DND-41 (cell line): ENCODE measurements at regions not wholly inside any gene's neighbourhood (a gene's known extent, or its start where the extent isn't known, plus 50 kb on each side); places are given as distances from the start of the nearest gene placed in this dataset.

Experiments
- ATAC-seq: fragments of 200-7000 bp; cut with Tn5 transposase; 3 replicates; pipeline ENCODE4 v1.9.1; 2021; ENCODE audit warnings: low read depth; ENCODE audit not compliant: insufficient read depth
- DNase-seq: peaks from one replicate; pipeline ENCODE4 v3.0.0-alpha.2; 2020
- H2AFZ ChIP-seq: 2 replicates; pipeline ENCODE4 v1.6.0; 2012; ENCODE audit warnings: low read depth, low read length
- H3K27ac ChIP-seq: 2 replicates; pipeline ENCODE4 v1.5.1; 2012; ENCODE audit warnings: low read length, inconsistent platforms
- H3K27me3 ChIP-seq: fragments of 200-600 bp; sonication (generic); 2 replicates; pipeline ENCODE4 v1.6.0; 2012; ENCODE audit warnings: low read length, mild to moderate bottlenecking, inconsistent platforms; ENCODE audit not compliant: insufficient read depth, poor library complexity
- H3K36me3 ChIP-seq: 2 replicates; pipeline ENCODE4 v1.5.1; 2012; ENCODE audit warnings: low read length, inconsistent platforms; ENCODE audit not compliant: insufficient read depth
- H3K4me1 ChIP-seq: 2 replicates; pipeline ENCODE4 v1.5.1; 2012; ENCODE audit warnings: mild to moderate bottlenecking, low read length; ENCODE audit not compliant: insufficient read depth
- H3K4me2 ChIP-seq: 2 replicates; pipeline ENCODE4 v1.6.0; 2012; ENCODE audit warnings: mild to moderate bottlenecking, moderate library complexity, low read length, inconsistent platforms; ENCODE audit not compliant: insufficient read depth
- H3K4me3 ChIP-seq, 2 experiments: fragments of 200-600 bp in 1 of 2; shearing (Covaris generic) in 1 of 2; 2 replicates each; pipeline ENCODE4 v1.5.1; 2012 to 2016; ENCODE audit warnings: inconsistent platforms in 2 of 2, low read length in 2 of 2, mild to moderate bottlenecking in 2 of 2, low read depth in 1 of 2, moderate library complexity in 1 of 2
- H3K79me2 ChIP-seq: 2 replicates; pipeline ENCODE4 v1.6.0; 2012; ENCODE audit warnings: low read length, inconsistent platforms; ENCODE audit not compliant: insufficient read depth
- H3K9ac ChIP-seq: 2 replicates; pipeline ENCODE4 v1.6.0; 2012; ENCODE audit warnings: low read depth, mild to moderate bottlenecking, inconsistent platforms, low read length, moderate library complexity
- H3K9me3 ChIP-seq: 2 replicates; pipeline ENCODE4 v1.5.1; 2012; ENCODE audit warnings: low read length, moderate library complexity, mild to moderate bottlenecking, inconsistent platforms; ENCODE audit not compliant: insufficient read depth, severe bottlenecking
- H4K20me1 ChIP-seq: 2 replicates; pipeline ENCODE4 v1.6.0; 2012; ENCODE audit warnings: low read length; ENCODE audit not compliant: insufficient read depth
- EZH2 ChIP-seq: IDR thresholded peaks from 3 replicates; pipeline ENCODE4 v1.6.1; 2012; ENCODE audit warnings: borderline replicate concordance, low read depth, mild to moderate bottlenecking, moderate library complexity, low read length, inconsistent platforms; ENCODE audit not compliant: severe bottlenecking
- TF ChIP-seq, protein P1 (sequence below): IDR thresholded peaks from 2 replicates; pipeline ENCODE4 v1.5.1; 2012; ENCODE audit warnings: borderline replicate concordance, low read length, moderate library complexity, mild to moderate bottlenecking; ENCODE audit not compliant: poor library complexity, severe bottlenecking; ENCODE audit errors: extremely low read depth

DNA sequence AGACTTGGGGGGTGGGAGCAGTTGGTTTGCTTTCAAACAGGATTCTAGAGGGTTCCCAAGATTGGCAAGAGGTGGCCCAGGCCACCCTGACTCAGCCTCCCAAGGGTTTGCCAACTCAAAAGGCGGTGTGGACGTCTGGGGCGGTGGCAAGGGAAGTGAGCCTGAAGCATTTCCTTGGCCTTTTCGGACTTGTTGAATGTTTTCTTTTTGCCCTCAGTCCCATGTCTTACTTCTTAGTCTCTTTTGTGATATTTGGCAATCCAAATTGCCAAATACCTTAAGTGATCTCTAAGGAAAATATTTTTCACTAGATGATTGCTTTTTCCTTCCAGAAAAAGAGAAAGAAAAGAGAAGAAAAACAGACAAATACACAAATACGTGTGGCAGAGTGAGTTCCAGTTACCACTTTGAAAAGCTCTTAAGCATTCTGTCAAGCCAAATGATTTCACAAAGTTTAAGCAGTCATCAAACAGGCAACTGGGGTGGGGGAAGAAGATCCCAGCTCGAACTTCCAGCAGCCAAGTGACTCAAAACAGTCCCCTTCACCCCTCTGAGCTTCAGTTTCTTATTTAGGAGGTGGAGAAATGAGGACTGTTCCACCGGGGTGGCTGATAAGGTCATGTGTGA is 374.6 kb upstream of the USP24 start:
- H3K4me1 ChIP-seq = no peaks in the 10 kb centered on the region
- H3K9ac ChIP-seq = no peak overlapping the region
- H3K4me2 ChIP-seq = no peak overlapping the region
- ATAC-seq (no peak), DNase-seq (no peak)
- H3K4me3 ChIP-seq = no peak overlapping the region
- H3K27ac ChIP-seq = no peak overlapping the region
- H3K79me2 ChIP-seq = no peaks in the 10 kb centered on the region
- peaks cover 2% of the 10 kb centered on the region for H3K27me3 ChIP-seq
- no peaks in the 10 kb centered on the region for H3K9me3 ChIP-seq
- H3K36me3 ChIP-seq = no peaks in the 10 kb centered on the region
- no peak for TF ChIP-seq EZH2
- TF ChIP-seq, protein P1, sequence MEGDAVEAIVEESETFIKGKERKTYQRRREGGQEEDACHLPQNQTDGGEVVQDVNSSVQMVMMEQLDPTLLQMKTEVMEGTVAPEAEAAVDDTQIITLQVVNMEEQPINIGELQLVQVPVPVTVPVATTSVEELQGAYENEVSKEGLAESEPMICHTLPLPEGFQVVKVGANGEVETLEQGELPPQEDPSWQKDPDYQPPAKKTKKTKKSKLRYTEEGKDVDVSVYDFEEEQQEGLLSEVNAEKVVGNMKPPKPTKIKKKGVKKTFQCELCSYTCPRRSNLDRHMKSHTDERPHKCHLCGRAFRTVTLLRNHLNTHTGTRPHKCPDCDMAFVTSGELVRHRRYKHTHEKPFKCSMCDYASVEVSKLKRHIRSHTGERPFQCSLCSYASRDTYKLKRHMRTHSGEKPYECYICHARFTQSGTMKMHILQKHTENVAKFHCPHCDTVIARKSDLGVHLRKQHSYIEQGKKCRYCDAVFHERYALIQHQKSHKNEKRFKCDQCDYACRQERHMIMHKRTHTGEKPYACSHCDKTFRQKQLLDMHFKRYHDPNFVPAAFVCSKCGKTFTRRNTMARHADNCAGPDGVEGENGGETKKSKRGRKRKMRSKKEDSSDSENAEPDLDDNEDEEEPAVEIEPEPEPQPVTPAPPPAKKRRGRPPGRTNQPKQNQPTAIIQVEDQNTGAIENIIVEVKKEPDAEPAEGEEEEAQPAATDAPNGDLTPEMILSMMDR = no peak
- H4K20me1 ChIP-seq = no peaks in the 10 kb centered on the region
- no peak overlapping the region for H2AFZ ChIP-seq

DNA sequence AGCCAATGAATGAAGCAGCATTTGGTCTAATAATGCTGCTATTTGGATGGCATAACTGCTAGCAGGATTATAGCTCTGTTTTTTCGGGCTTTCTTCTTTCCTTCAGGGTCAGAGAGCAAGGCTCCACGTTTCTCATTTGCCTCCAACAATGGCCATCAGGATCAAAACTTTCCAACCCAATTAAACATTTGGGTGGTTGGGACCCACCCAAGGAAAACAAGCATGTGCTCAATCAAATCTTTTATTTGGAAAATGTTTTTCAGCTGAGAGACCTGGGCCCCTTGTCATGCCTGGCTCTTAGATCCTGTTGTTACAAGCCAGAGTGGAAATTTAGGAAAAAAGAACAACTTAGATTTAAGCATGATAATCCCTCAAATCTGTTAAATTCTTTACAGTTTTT is 373.1 kb upstream of the USP24 start:
- H3K36me3 ChIP-seq = no peaks in the 10 kb centered on the region
- H3K4me3 ChIP-seq = no peak overlapping the region
- no peak overlapping the region for H3K4me2 ChIP-seq
- no peak overlapping the region for H3K9ac ChIP-seq
- DNase-seq (no peak), ATAC-seq (no peak)
- no peaks in the 10 kb centered on the region for H3K4me1 ChIP-seq
- H2AFZ ChIP-seq = no peak overlapping the region
- no peaks in the 10 kb centered on the region for H4K20me1 ChIP-seq
- no peaks in the 10 kb centered on the region for H3K9me3 ChIP-seq
- no peaks in the 10 kb centered on the region for H3K79me2 ChIP-seq
- TF ChIP-seq, protein P1 = no peak
- TF ChIP-seq EZH2 = no peak
- no peaks in the 10 kb centered on the region for H3K27me3 ChIP-seq
- H3K27ac ChIP-seq = no peak overlapping the region

- H3K27me3 ChIP-seq = no peaks in the 10 kb centered on the region
- no peaks in the 10 kb centered on the region for H4K20me1 ChIP-seq
- H3K4me3 ChIP-seq = no peak overlapping the region
- no peaks in the 10 kb centered on the region for H3K4me1 ChIP-seq
- no peaks in the 10 kb centered on the region for H3K79me2 ChIP-seq
- no peaks in the 10 kb centered on the region for H3K36me3 ChIP-seq
- ATAC-seq (no peak), DNase-seq (no peak)
- H3K9me3 ChIP-seq = no peaks in the 10 kb centered on the region
- no peak overlapping the region for H2AFZ ChIP-seq
- TF ChIP-seq, protein P1 = no peak
- TF ChIP-seq EZH2 = no peak
- H3K9ac ChIP-seq = no peak overlapping the region
- H3K4me2 ChIP-seq = no peak overlapping the region
- no peak overlapping the region for H3K27ac ChIP-seq
These were observed 371.6 kb upstream of the USP24 start for GRCh38 chr1:55586771-55587170.
